ENCODE measurements at regions not wholly inside any gene's neighbourhood (a gene's known extent, or its start where the extent isn't known, plus 50 kb on each side); places are given as distances from the start of the nearest gene placed in this dataset.

GRCh38 chr3:182697345-182697919 lies 95.9 kb upstream of the ATP11B start:
- TF ChIP-seq, protein P1, sequence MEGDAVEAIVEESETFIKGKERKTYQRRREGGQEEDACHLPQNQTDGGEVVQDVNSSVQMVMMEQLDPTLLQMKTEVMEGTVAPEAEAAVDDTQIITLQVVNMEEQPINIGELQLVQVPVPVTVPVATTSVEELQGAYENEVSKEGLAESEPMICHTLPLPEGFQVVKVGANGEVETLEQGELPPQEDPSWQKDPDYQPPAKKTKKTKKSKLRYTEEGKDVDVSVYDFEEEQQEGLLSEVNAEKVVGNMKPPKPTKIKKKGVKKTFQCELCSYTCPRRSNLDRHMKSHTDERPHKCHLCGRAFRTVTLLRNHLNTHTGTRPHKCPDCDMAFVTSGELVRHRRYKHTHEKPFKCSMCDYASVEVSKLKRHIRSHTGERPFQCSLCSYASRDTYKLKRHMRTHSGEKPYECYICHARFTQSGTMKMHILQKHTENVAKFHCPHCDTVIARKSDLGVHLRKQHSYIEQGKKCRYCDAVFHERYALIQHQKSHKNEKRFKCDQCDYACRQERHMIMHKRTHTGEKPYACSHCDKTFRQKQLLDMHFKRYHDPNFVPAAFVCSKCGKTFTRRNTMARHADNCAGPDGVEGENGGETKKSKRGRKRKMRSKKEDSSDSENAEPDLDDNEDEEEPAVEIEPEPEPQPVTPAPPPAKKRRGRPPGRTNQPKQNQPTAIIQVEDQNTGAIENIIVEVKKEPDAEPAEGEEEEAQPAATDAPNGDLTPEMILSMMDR (conservative IDR thresholded peaks at IDR 0.05), result no peak
- TF ChIP-seq ZFX (IDR thresholded peaks at IDR 0.05), result no peak

Data from C4-2B (cell line).